Uterus (tissue), 2 donors: ENCODE measurements at regions not wholly inside any gene's neighbourhood (a gene's known extent, or its start where the extent isn't known, plus 50 kb on each side); places are given as distances from the start of the nearest gene placed in this dataset.

Experiments used
- POLR2A ChIP-seq, 2 donors: fragments of 450-650 bp; IDR thresholded peaks; one replicate each; pipeline ENCODE4 v1.6.1; 2016; ENCODE audit warnings: antibody characterized with exemption in 2 of 2, mild to moderate bottlenecking in 1 of 2, moderate library complexity in 1 of 2
- TF ChIP-seq, protein P1 (sequence below), 4 experiments: fragments of 200-600 bp in 2 of 4; fragments of 450-650 bp in 2 of 4; sonication (generic) in 2 of 4; IDR thresholded peaks; one replicate each; pipeline ENCODE4 v1.5.1; 2016 to 2019; ENCODE audit warnings: antibody characterized with exemption in 4 of 4, mild to moderate bottlenecking in 2 of 4, moderate library complexity in 1 of 4

DNA sequence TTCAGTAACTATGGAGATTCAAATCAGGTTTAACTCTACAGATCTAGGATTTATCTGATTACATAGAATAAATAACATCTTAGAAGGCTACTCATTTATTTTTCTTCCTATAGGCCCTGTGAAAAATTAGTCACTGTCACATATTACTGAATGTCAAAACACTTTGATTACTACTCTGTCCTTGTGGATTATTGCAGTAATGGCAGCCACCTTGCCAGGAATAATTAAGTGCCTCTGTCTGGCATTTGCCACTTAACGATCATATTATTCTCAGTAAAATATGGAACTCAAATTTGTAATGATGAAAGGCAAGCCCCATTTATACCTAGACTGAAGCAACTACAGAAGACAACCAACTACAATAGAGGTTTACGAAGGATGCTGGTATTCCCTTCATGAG is 596.3 kb upstream of the ARPP21 start:
- no peak for TF ChIP-seq POLR2A (IDR thresholded peaks at IDR 0.05)
- TF ChIP-seq, protein P1, sequence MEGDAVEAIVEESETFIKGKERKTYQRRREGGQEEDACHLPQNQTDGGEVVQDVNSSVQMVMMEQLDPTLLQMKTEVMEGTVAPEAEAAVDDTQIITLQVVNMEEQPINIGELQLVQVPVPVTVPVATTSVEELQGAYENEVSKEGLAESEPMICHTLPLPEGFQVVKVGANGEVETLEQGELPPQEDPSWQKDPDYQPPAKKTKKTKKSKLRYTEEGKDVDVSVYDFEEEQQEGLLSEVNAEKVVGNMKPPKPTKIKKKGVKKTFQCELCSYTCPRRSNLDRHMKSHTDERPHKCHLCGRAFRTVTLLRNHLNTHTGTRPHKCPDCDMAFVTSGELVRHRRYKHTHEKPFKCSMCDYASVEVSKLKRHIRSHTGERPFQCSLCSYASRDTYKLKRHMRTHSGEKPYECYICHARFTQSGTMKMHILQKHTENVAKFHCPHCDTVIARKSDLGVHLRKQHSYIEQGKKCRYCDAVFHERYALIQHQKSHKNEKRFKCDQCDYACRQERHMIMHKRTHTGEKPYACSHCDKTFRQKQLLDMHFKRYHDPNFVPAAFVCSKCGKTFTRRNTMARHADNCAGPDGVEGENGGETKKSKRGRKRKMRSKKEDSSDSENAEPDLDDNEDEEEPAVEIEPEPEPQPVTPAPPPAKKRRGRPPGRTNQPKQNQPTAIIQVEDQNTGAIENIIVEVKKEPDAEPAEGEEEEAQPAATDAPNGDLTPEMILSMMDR (IDR thresholded peaks at IDR 0.05), result no peak
